ENCODE measurements at regions not wholly inside any gene's neighbourhood (a gene's known extent, or its start where the extent isn't known, plus 50 kb on each side); places are given as distances from the start of the nearest gene placed in this dataset.

GRCh38 chr2:104177179-104177578, 676.7 kb upstream of the POU3F3 start:
- TF ChIP-seq, protein P1, sequence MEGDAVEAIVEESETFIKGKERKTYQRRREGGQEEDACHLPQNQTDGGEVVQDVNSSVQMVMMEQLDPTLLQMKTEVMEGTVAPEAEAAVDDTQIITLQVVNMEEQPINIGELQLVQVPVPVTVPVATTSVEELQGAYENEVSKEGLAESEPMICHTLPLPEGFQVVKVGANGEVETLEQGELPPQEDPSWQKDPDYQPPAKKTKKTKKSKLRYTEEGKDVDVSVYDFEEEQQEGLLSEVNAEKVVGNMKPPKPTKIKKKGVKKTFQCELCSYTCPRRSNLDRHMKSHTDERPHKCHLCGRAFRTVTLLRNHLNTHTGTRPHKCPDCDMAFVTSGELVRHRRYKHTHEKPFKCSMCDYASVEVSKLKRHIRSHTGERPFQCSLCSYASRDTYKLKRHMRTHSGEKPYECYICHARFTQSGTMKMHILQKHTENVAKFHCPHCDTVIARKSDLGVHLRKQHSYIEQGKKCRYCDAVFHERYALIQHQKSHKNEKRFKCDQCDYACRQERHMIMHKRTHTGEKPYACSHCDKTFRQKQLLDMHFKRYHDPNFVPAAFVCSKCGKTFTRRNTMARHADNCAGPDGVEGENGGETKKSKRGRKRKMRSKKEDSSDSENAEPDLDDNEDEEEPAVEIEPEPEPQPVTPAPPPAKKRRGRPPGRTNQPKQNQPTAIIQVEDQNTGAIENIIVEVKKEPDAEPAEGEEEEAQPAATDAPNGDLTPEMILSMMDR (IDR thresholded peaks at IDR 0.05) = no peak
- TF ChIP-seq ZFX (IDR thresholded peaks at IDR 0.05; ENCODE audit: borderline replicate concordance) = no peak
- H3K27ac ChIP-seq = no peak overlapping the region

DNA sequence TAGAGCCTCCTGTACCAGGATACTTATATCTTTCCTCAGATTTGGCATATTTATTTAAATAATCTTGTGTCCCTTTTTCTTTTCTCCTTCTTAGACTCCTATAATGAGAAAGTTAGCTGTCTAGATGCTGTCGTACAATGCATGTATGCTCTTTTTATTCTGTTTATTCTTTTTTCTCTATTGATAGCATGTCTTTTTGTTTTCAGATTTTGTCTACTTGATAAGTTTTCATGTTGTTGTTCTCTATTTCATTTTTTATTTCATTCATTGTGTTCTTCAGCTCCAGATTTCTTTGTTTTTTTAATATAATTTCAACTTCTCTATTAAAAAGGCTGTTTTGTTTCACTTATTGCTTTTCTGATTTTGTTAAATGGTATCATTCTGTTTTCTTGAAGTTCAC, 674.3 kb upstream of the POU3F3 start:
- TF ChIP-seq ZFX (IDR thresholded peaks at IDR 0.05; ENCODE audit: borderline replicate concordance) = no peak
- TF ChIP-seq, protein P1 (IDR thresholded peaks at IDR 0.05) = no peak
- no peak overlapping the region for H3K27ac ChIP-seq

GRCh38 chr2:104200533-104201168, 653.3 kb upstream of the POU3F3 start:
- TF ChIP-seq, protein P1 (IDR thresholded peaks at IDR 0.05) = no peak
- TF ChIP-seq ZFX (IDR thresholded peaks at IDR 0.05; ENCODE audit: borderline replicate concordance) = no peak
- no peak overlapping the region for H3K27ac ChIP-seq

DNA sequence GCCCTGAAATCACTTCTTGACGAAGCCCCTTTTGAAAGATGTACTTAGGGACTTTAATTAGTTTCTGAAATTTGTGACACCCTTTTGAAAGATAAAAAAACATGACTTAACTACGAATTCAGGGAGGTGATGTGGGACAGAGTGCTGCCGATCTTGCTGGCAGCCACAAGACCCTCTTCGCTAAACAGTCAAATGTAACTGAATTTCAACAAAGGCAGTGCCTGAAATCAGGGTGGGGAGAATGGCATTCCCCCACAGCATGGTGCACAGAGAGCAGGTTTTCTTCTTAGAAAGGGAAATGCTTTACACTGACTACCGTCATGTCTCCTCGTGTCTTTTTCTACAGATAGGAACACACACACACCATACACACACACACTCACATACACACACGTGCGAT, 640.2 kb upstream of the POU3F3 start:
- TF ChIP-seq, protein P1 (IDR thresholded peaks at IDR 0.05) = no peak
- TF ChIP-seq ZFX (IDR thresholded peaks at IDR 0.05; ENCODE audit: borderline replicate concordance) = no peak
- no peak overlapping the region for H3K27ac ChIP-seq

- H3K27ac ChIP-seq = no peak overlapping the region
- no peak for TF ChIP-seq ZFX (IDR thresholded peaks at IDR 0.05; ENCODE audit: borderline replicate concordance)
- TF ChIP-seq, protein P1 (IDR thresholded peaks at IDR 0.05) = no peak
Measured at GRCh38 chr2:104215269-104216161, 638.4 kb upstream of the POU3F3 start.

DNA sequence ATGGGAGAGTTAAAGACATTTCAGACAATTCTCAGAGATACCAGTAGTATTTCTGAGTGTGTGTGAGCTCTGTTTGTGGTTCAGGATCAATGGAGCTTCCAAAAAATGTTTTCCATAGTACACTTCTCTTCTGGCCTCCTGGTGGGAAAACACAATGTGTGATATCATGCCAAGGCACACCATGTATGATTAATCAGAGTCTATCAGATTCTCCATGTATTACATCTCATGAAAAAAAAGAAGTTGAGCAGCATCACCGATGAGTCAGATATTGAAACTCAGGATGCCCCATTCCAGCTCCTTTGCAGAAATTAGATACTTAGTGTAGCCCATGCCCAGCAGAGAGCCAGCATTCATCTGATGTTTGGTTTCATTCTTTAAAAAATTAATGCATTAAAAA, 620.3 kb upstream of the POU3F3 start:
- TF ChIP-seq, protein P1 (IDR thresholded peaks at IDR 0.05) = no peak
- TF ChIP-seq ZFX (IDR thresholded peaks at IDR 0.05; ENCODE audit: borderline replicate concordance) = no peak
- no peak overlapping the region for H3K27ac ChIP-seq

DNA sequence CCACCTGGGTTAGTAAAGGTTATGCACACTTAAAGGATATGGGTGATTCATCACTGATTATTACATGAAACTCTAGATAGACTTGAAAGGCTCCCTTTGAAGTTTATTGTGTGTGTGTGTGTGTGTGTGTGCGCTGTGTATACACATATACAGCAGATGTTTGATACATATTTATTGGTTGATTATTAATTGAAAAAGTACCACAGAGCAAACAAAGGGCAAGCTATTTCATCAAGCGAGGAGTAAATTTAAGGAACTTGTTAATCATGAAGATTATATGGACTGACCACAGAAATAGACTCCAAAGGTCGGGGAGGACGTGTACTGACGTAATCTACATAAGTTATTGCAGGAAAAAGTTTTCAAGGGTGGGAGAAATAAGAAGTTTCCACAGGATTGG, 617.4 kb upstream of the POU3F3 start:
- TF ChIP-seq, protein P1 (IDR thresholded peaks at IDR 0.05) = no peak
- no peak for TF ChIP-seq ZFX (IDR thresholded peaks at IDR 0.05; ENCODE audit: borderline replicate concordance)
- H3K27ac ChIP-seq = no peak overlapping the region

Measured in 22Rv1 (cell line).